ENCODE measurements at regions not wholly inside any gene's neighbourhood (a gene's known extent, or its start where the extent isn't known, plus 50 kb on each side); places are given as distances from the start of the nearest gene placed in this dataset.

DNA sequence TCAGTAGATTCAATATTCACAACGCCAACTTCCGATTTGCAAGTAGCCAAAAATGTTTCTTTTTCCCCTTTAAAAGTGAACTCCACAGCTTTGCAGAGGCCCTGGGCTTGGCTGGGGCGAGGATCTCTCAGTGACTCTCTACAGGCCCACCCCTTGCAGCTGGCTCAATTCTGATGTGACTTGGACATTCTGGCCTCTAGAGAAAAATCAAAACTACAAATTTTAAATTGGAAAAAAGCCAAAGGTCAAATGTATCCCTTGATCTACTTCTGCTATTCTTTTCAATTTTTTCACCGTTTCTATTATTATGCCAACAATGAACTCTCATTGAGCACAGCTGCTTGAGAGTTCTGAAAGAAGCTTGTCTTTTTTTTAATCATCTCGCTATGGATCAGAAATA lies 245.9 kb upstream of the HS3ST5 start:
- TF ChIP-seq ZNF772 (CRISPR knock-in tag; IDR thresholded peaks at IDR 0.05) (no peak), FOXA1 (IDR thresholded peaks at IDR 0.05) (no peak), FOXA1 (CRISPR knock-in tag; IDR thresholded peaks at IDR 0.05) (no peak), ZNF776 (CRISPR knock-in tag; IDR thresholded peaks at IDR 0.05) (no peak), KLF11 (CRISPR knock-in tag; IDR thresholded peaks at IDR 0.05) (no peak), NFRKB (IDR thresholded peaks at IDR 0.05) (no peak), TARDBP (CRISPR knock-in tag; IDR thresholded peaks at IDR 0.05) (no peak), CHD4 (IDR thresholded peaks at IDR 0.05; ENCODE audit: borderline replicate concordance, low read length) (no peak), JUN (CRISPR knock-in tag; IDR thresholded peaks at IDR 0.05) (no peak), TAF1 (CRISPR knock-in tag; IDR thresholded peaks at IDR 0.05) (no peak), YY1 (IDR thresholded peaks at IDR 0.05; ENCODE audit: insufficient read depth, insufficient replicate concordance, low read depth, low read length) (no peak)
- TF ChIP-seq, protein P1, sequence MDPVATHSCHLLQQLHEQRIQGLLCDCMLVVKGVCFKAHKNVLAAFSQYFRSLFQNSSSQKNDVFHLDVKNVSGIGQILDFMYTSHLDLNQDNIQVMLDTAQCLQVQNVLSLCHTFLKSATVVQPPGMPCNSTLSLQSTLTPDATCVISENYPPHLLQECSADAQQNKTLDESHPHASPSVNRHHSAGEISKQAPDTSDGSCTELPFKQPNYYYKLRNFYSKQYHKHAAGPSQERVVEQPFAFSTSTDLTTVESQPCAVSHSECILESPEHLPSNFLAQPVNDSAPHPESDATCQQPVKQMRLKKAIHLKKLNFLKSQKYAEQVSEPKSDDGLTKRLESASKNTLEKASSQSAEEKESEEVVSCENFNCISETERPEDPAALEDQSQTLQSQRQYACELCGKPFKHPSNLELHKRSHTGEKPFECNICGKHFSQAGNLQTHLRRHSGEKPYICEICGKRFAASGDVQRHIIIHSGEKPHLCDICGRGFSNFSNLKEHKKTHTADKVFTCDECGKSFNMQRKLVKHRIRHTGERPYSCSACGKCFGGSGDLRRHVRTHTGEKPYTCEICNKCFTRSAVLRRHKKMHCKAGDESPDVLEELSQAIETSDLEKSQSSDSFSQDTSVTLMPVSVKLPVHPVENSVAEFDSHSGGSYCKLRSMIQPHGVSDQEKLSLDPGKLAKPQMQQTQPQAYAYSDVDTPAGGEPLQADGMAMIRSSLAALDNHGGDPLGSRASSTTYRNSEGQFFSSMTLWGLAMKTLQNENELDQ (CRISPR knock-in tag; IDR thresholded peaks at IDR 0.05; ENCODE audit: borderline replicate concordance) = no peak
- TF ChIP-seq, protein P2, sequence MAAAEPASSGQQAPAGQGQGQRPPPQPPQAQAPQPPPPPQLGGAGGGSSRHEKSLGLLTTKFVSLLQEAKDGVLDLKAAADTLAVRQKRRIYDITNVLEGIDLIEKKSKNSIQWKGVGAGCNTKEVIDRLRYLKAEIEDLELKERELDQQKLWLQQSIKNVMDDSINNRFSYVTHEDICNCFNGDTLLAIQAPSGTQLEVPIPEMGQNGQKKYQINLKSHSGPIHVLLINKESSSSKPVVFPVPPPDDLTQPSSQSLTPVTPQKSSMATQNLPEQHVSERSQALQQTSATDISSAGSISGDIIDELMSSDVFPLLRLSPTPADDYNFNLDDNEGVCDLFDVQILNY (CRISPR knock-in tag; conservative IDR thresholded peaks at IDR 0.05) = no peak

All from HepG2 (cell line).